Activated CD4-positive, alpha-beta T cell treated with anti-CD3 and anti-CD28 coated beads, Interleukin-2, amount 10 ng/mL, durations not matched to agents 7 days and 5 days (primary cell): ENCODE measurements at regions not wholly inside any gene's neighbourhood (a gene's known extent, or its start where the extent isn't known, plus 50 kb on each side); places are given as distances from the start of the nearest gene placed in this dataset.

Source experiments
- CTCF ChIA-PET: fragments of 350-600 bp; sonication (Branson Sonifier 250); formaldehyde crosslinking; loops from one replicate; lab custom pipeline; 2021; ENCODE audit warnings: antibody characterized with exemption; lab: Charles Lee
- POLR2A ChIA-PET: fragments of 350-600 bp; sonication (Branson Sonifier 250); formaldehyde crosslinking; loops from one replicate; lab custom pipeline; 2021; ENCODE audit warnings: antibody characterized with exemption; lab: Charles Lee
- DNase-seq: peaks from one replicate; pipeline ENCODE4 v3.0.0-alpha.2; 2020
- H3K27ac Mint-ChIP-seq: one replicate; pipeline ENCODE4 v1.8.0; 2021; ENCODE audit warnings: mild to moderate bottlenecking, moderate library complexity, mixed read lengths
- H3K27me3 Mint-ChIP-seq: one replicate; pipeline ENCODE4 v1.8.0; 2021; ENCODE audit warnings: mixed read lengths
- H3K36me3 Mint-ChIP-seq: one replicate; pipeline ENCODE4 v1.8.0; 2021; ENCODE audit warnings: low read depth, mixed read lengths
- H3K4me1 Mint-ChIP-seq: one replicate; pipeline ENCODE4 v1.8.0; 2021; ENCODE audit warnings: mixed read lengths
- H3K4me3 Mint-ChIP-seq: one replicate; pipeline ENCODE4 v1.8.0; 2021; ENCODE audit warnings: mild to moderate bottlenecking, moderate library complexity, mixed read lengths
- H3K9me3 Mint-ChIP-seq: one replicate; pipeline ENCODE4 v1.8.0; 2021; ENCODE audit warnings: mixed read lengths

- Mint-ChIP-seq H3K36me3 (no peaks in the 10 kb centered on the region), H3K4me3 (no peak overlapping the region), H3K27me3 (peaks cover 18% of the 10 kb centered on the region), H3K27ac (no peak overlapping the region), H3K4me1 (no peaks in the 10 kb centered on the region), H3K9me3 (no peaks in the 10 kb centered on the region)
- no peak for DNase-seq
- ChIA-PET POLR2A (no interaction called here), CTCF (no interaction called here)
Measured at GRCh38 chr2:204363513-204363912, 181.8 kb upstream of the PARD3B start.

GRCh38 chr2:204364860-204365535, 180.3 kb upstream of the PARD3B start:
- H3K4me3 Mint-ChIP-seq, result no peak overlapping the region
- H3K36me3 Mint-ChIP-seq, result no peaks in the 10 kb centered on the region
- no peaks in the 10 kb centered on the region for H3K9me3 Mint-ChIP-seq
- no peak for DNase-seq
- no peak overlapping the region for H3K27ac Mint-ChIP-seq
- ChIA-PET CTCF (no interaction called here), POLR2A (no interaction called here)
- H3K27me3 Mint-ChIP-seq, result peaks cover 16% of the 10 kb centered on the region
- H3K4me1 Mint-ChIP-seq, result no peaks in the 10 kb centered on the region

- no peaks in the 10 kb centered on the region for H3K9me3 Mint-ChIP-seq
- DNase-seq, result no peak
- ChIA-PET POLR2A (no interaction called here), CTCF (interaction anchor here (0.6 kb wide), 1 partner anchor 15 kb away, joined by 3 read pairs; no protein-coding TSS in a partner anchor)
- H3K36me3 Mint-ChIP-seq, result no peaks in the 10 kb centered on the region
- peaks cover 17% of the 10 kb centered on the region for H3K27me3 Mint-ChIP-seq
- H3K4me1 Mint-ChIP-seq, result no peaks in the 10 kb centered on the region
- H3K27ac Mint-ChIP-seq, result no peak overlapping the region
- H3K4me3 Mint-ChIP-seq, result no peak overlapping the region
Measured at GRCh38 chr2:204365811-204366210, 179.5 kb upstream of the PARD3B start.

GRCh38 chr2:204367466-204367865, 177.8 kb upstream of the PARD3B start:
- CTCF ChIA-PET, result no interaction called here
- POLR2A ChIA-PET, result no interaction called here
- Mint-ChIP-seq H3K27me3 (peaks cover 15% of the 10 kb centered on the region), H3K36me3 (no peaks in the 10 kb centered on the region), H3K9me3 (no peaks in the 10 kb centered on the region), H3K4me1 (no peaks in the 10 kb centered on the region), H3K4me3 (no peak overlapping the region), H3K27ac (no peak overlapping the region)
- no peak for DNase-seq

- no peak for DNase-seq
- CTCF ChIA-PET, result no interaction called here
- Mint-ChIP-seq H3K36me3 (no peaks in the 10 kb centered on the region), H3K4me1 (no peaks in the 10 kb centered on the region), H3K9me3 (no peaks in the 10 kb centered on the region), H3K27me3 (peaks cover 8% of the 10 kb centered on the region), H3K4me3 (no peak overlapping the region), H3K27ac (no peak overlapping the region)
- POLR2A ChIA-PET, result no interaction called here
Measured at GRCh38 chr2:204370172-204370718, 175.0 kb upstream of the PARD3B start.

- H3K9me3 Mint-ChIP-seq, result no peaks in the 10 kb centered on the region
- H3K27ac Mint-ChIP-seq, result no peak overlapping the region
- H3K27me3 Mint-ChIP-seq, result peaks cover 7% of the 10 kb centered on the region
- POLR2A ChIA-PET, result no interaction called here
- no peak overlapping the region for H3K4me3 Mint-ChIP-seq
- no peaks in the 10 kb centered on the region for H3K4me1 Mint-ChIP-seq
- no peak for DNase-seq
- CTCF ChIA-PET, result no interaction called here
- H3K36me3 Mint-ChIP-seq, result no peaks in the 10 kb centered on the region
Measured at GRCh38 chr2:204373942-204374341, 171.3 kb upstream of the PARD3B start.

- ChIA-PET POLR2A (interaction anchor here (0.6 kb wide), 1 partner anchor 400 kb away, joined by 3 read pairs; no protein-coding TSS in a partner anchor), CTCF (no interaction called here)
- peaks cover 11% of the 10 kb centered on the region for H3K27me3 Mint-ChIP-seq
- no peak overlapping the region for H3K27ac Mint-ChIP-seq
- no peak for DNase-seq
- no peak overlapping the region for H3K4me3 Mint-ChIP-seq
- H3K4me1 Mint-ChIP-seq, result no peaks in the 10 kb centered on the region
- no peaks in the 10 kb centered on the region for H3K9me3 Mint-ChIP-seq
- H3K36me3 Mint-ChIP-seq, result no peaks in the 10 kb centered on the region
Measured at GRCh38 chr2:204380141-204380881, 165.0 kb upstream of the PARD3B start.

GRCh38 chr2:204386668-204387067, 158.6 kb upstream of the PARD3B start:
- no peaks in the 10 kb centered on the region for H3K4me1 Mint-ChIP-seq
- H3K4me3 Mint-ChIP-seq, result no peak overlapping the region
- H3K27me3 Mint-ChIP-seq, result peaks cover 10% of the 10 kb centered on the region
- no peak for DNase-seq
- CTCF ChIA-PET, result no interaction called here
- no peaks in the 10 kb centered on the region for H3K36me3 Mint-ChIP-seq
- POLR2A ChIA-PET, result no interaction called here
- no peaks in the 10 kb centered on the region for H3K9me3 Mint-ChIP-seq
- no peak overlapping the region for H3K27ac Mint-ChIP-seq

- CTCF ChIA-PET, result no interaction called here
- no peak overlapping the region for H3K27ac Mint-ChIP-seq
- POLR2A ChIA-PET, result no interaction called here
- peaks cover 8% of the 10 kb centered on the region for H3K27me3 Mint-ChIP-seq
- no peaks in the 10 kb centered on the region for H3K4me1 Mint-ChIP-seq
- no peaks in the 10 kb centered on the region for H3K9me3 Mint-ChIP-seq
- no peaks in the 10 kb centered on the region for H3K36me3 Mint-ChIP-seq
- no peak for DNase-seq
- H3K4me3 Mint-ChIP-seq, result no peak overlapping the region
Measured at GRCh38 chr2:204389120-204389519, 156.2 kb upstream of the PARD3B start.

GRCh38 chr2:204389856-204390255, 155.4 kb upstream of the PARD3B start:
- Mint-ChIP-seq H3K27me3 (peaks cover 8% of the 10 kb centered on the region), H3K4me1 (no peaks in the 10 kb centered on the region), H3K27ac (no peak overlapping the region), H3K36me3 (no peaks in the 10 kb centered on the region), H3K4me3 (no peak overlapping the region), H3K9me3 (no peaks in the 10 kb centered on the region)
- ChIA-PET POLR2A (no interaction called here), CTCF (no interaction called here)
- DNase-seq, result no peak

- POLR2A ChIA-PET, result no interaction called here
- no peak overlapping the region for H3K4me3 Mint-ChIP-seq
- no peak for DNase-seq
- peaks cover 13% of the 10 kb centered on the region for H3K27me3 Mint-ChIP-seq
- no peak overlapping the region for H3K27ac Mint-ChIP-seq
- no peaks in the 10 kb centered on the region for H3K9me3 Mint-ChIP-seq
- no peaks in the 10 kb centered on the region for H3K36me3 Mint-ChIP-seq
- CTCF ChIA-PET, result no interaction called here
- no peaks in the 10 kb centered on the region for H3K4me1 Mint-ChIP-seq
Measured at GRCh38 chr2:204395539-204395938, 149.7 kb upstream of the PARD3B start.

- H3K9me3 Mint-ChIP-seq, result no peaks in the 10 kb centered on the region
- DNase-seq, result no peak
- ChIA-PET CTCF (no interaction called here), POLR2A (no interaction called here)
- H3K36me3 Mint-ChIP-seq, result no peaks in the 10 kb centered on the region
- no peaks in the 10 kb centered on the region for H3K4me1 Mint-ChIP-seq
- no peak overlapping the region for H3K27ac Mint-ChIP-seq
- H3K27me3 Mint-ChIP-seq, result peaks cover 10% of the 10 kb centered on the region
- H3K4me3 Mint-ChIP-seq, result no peak overlapping the region
Measured at GRCh38 chr2:204401114-204401513, 144.2 kb upstream of the PARD3B start.

- H3K36me3 Mint-ChIP-seq, result no peaks in the 10 kb centered on the region
- CTCF ChIA-PET, result no interaction called here
- no peak overlapping the region for H3K27ac Mint-ChIP-seq
- no peak overlapping the region for H3K4me3 Mint-ChIP-seq
- no peak for DNase-seq
- peaks cover 4% of the 10 kb centered on the region for H3K9me3 Mint-ChIP-seq
- H3K4me1 Mint-ChIP-seq, result no peaks in the 10 kb centered on the region
- peaks cover 2% of the 10 kb centered on the region for H3K27me3 Mint-ChIP-seq
- POLR2A ChIA-PET, result no interaction called here
Measured at GRCh38 chr2:204407204-204408014, 137.9 kb upstream of the PARD3B start.
